ENCODE measurements at regions not wholly inside any gene's neighbourhood (a gene's known extent, or its start where the extent isn't known, plus 50 kb on each side); places are given as distances from the start of the nearest gene placed in this dataset.

GRCh38 chr12:4137015-4137414 is 136.5 kb upstream of the CCND2 start:
- peaks cover 16 to 29% (median 18%) of the 10 kb centered on the region in 3 donors for H3K4me1 Mint-ChIP-seq
- no peaks in the 10 kb centered on the region for H3K36me3 ChIP-seq (ENCODE audit: insufficient read depth, low read length)
- H3K27ac ChIP-seq (ENCODE audit: low read depth, low read length) = no peak overlapping the region
- no peaks in the 10 kb centered on the region for H3K9me3 ChIP-seq (ENCODE audit: low read length)
- H3K4me3 Mint-ChIP-seq = no peak overlapping the region
- H3K4me3 ChIP-seq (ENCODE audit: low read length) = no peak overlapping the region
- peaks cover 0 to 7% (median 2%) of the 10 kb centered on the region in 3 donors for H3K36me3 Mint-ChIP-seq
- no peaks in the 10 kb centered on the region for H3K27me3 Mint-ChIP-seq
- H3K27me3 ChIP-seq (ENCODE audit: insufficient read depth, low read length, poor library complexity, severe bottlenecking) = no peaks in the 10 kb centered on the region
- no peak overlapping the region for H3K27ac Mint-ChIP-seq
- ChIA-PET POLR2A (interaction anchor here (0.6 kb wide), 1 partner anchor 139 kb away, joined by 3 read pairs; no protein-coding TSS in a partner anchor), CTCF (interaction anchor here (1.5 kb wide), 2 partner anchors 11 to 139 kb away, joined by 3 to 4 read pairs; no protein-coding TSS in a partner anchor)
- peaks cover 0 to 2% (median 1%) of the 10 kb centered on the region in 5 donors for H3K9me3 Mint-ChIP-seq
- H3K4me1 ChIP-seq (ENCODE audit: insufficient read depth, low read length) = peaks cover 10% of the 10 kb centered on the region
- no peak for DNase-seq

- ChIA-PET POLR2A (interaction anchor here (0.5 kb wide), 1 partner anchor 28 kb away, joined by 4 read pairs; no protein-coding TSS in a partner anchor), CTCF (no interaction called here)
- DNase-seq = no peak
- no peak overlapping the region for H3K27ac ChIP-seq (ENCODE audit: low read depth, low read length)
- H3K36me3 Mint-ChIP-seq = peaks cover 0 to 12% (median 2%) of the 10 kb centered on the region in 3 donors
- H3K4me1 ChIP-seq (ENCODE audit: insufficient read depth, low read length) = peaks cover 7% of the 10 kb centered on the region
- peaks cover 0 to 10% (median 5%) of the 10 kb centered on the region in 5 donors for H3K9me3 Mint-ChIP-seq
- H3K27me3 ChIP-seq (ENCODE audit: insufficient read depth, low read length, poor library complexity, severe bottlenecking) = no peaks in the 10 kb centered on the region
- no peaks in the 10 kb centered on the region for H3K27me3 Mint-ChIP-seq
- H3K27ac Mint-ChIP-seq = peak overlapping the region in 2 of 8 donors; percentile 56
- no peak overlapping the region for H3K4me3 ChIP-seq (ENCODE audit: low read length)
- H3K4me3 Mint-ChIP-seq = no peak overlapping the region
- no peaks in the 10 kb centered on the region for H3K36me3 ChIP-seq (ENCODE audit: insufficient read depth, low read length)
- H3K4me1 Mint-ChIP-seq = peaks cover 12 to 24% (median 12%) of the 10 kb centered on the region in 3 donors
- H3K9me3 ChIP-seq (ENCODE audit: low read length) = no peaks in the 10 kb centered on the region
Observed at GRCh38 chr12:4135919-4136605, 137.5 kb upstream of the CCND2 start.

GRCh38 chr12:4134448-4135263 is 138.9 kb upstream of the CCND2 start:
- DNase-seq = no peak
- H3K36me3 Mint-ChIP-seq = peaks cover 0 to 18% (median 2%) of the 10 kb centered on the region in 3 donors
- ChIA-PET CTCF (interaction anchor here (1.0 to 1.4 kb wide), 2 partner anchors 9 to 134 kb away, joined by 3 to 4 read pairs; no protein-coding TSS in a partner anchor), POLR2A (no interaction called here)
- no peaks in the 10 kb centered on the region for H3K27me3 ChIP-seq (ENCODE audit: insufficient read depth, low read length, poor library complexity, severe bottlenecking)
- H3K4me1 ChIP-seq (ENCODE audit: insufficient read depth, low read length) = peaks cover 7% of the 10 kb centered on the region
- H3K27me3 Mint-ChIP-seq = no peaks in the 10 kb centered on the region
- peaks cover 12 to 19% (median 12%) of the 10 kb centered on the region in 3 donors for H3K4me1 Mint-ChIP-seq
- H3K27ac ChIP-seq (ENCODE audit: low read depth, low read length) = no peak overlapping the region
- H3K27ac Mint-ChIP-seq = no peak overlapping the region
- no peak overlapping the region for H3K4me3 Mint-ChIP-seq
- H3K9me3 ChIP-seq (ENCODE audit: low read length) = no peaks in the 10 kb centered on the region
- no peak overlapping the region for H3K4me3 ChIP-seq (ENCODE audit: low read length)
- H3K36me3 ChIP-seq (ENCODE audit: insufficient read depth, low read length) = no peaks in the 10 kb centered on the region
- peaks cover 0 to 11% (median 5%) of the 10 kb centered on the region in 5 donors for H3K9me3 Mint-ChIP-seq

DNA sequence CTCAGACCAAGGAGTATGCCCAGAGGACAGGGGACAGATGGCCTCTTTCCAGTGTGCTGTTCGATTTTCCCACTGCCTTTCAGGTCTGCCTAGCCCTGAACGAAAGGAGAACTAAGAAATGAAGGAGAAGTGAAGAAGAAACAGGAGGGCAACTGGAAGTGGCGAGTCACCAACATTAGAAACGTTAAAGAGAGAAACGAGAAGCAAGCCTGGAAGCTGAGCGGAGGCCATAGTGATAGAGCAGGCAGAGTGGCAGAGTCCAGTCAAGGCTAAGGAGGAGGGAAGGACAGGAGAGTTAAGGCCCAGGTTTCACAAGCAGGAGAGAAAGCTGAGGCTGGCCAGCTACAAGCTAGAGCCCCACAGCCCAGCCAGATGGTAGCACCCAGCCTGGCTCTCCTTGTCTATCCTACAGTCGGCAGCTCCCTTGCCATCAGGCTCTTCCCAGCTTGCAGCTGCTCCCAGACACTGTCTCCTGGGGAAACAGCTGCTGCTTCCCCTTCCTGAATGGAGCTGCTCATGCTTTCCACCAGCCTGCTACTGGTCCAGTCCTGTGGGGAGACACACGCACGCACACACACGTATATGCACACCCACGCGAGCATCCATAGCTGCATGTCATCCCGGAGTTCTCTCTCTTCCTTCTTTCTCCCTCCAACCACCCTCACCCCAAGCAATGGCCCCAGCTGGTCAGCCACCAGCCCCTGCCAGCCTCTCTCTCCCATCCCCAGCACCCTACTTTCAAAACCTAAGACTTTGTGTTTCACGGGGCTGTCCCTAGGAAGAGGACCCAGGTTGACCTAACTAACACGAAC is 139.7 kb upstream of the CCND2 start:
- CTCF ChIA-PET = interaction anchor here (1.4 kb wide), 1 partner anchor 10 kb away, joined by 3 read pairs; no protein-coding TSS in a partner anchor
- POLR2A ChIA-PET = interaction anchor here (0.5 kb wide), 1 partner anchor 11 kb away, joined by 4 read pairs; no protein-coding TSS in a partner anchor
- Mint-ChIP-seq H3K4me1 (peaks cover 9 to 12% (median 12%) of the 10 kb centered on the region in 3 donors), H3K27me3 (no peaks in the 10 kb centered on the region), H3K27ac (no peak overlapping the region), H3K4me3 (no peak overlapping the region), H3K9me3 (peaks cover 0 to 11% (median 5%) of the 10 kb centered on the region in 5 donors), H3K36me3 (peaks cover 0 to 18% (median 2%) of the 10 kb centered on the region in 3 donors)
- Histone ChIP-seq H3K27ac (ENCODE audit: low read depth, low read length) (no peak overlapping the region), H3K27me3 (ENCODE audit: insufficient read depth, low read length, poor library complexity, severe bottlenecking) (no peaks in the 10 kb centered on the region), H3K4me3 (ENCODE audit: low read length) (no peak overlapping the region), H3K9me3 (ENCODE audit: low read length) (no peaks in the 10 kb centered on the region), H3K36me3 (ENCODE audit: insufficient read depth, low read length) (no peaks in the 10 kb centered on the region), H3K4me1 (ENCODE audit: insufficient read depth, low read length) (peaks cover 7% of the 10 kb centered on the region)
- DNase-seq = no peak

DNA sequence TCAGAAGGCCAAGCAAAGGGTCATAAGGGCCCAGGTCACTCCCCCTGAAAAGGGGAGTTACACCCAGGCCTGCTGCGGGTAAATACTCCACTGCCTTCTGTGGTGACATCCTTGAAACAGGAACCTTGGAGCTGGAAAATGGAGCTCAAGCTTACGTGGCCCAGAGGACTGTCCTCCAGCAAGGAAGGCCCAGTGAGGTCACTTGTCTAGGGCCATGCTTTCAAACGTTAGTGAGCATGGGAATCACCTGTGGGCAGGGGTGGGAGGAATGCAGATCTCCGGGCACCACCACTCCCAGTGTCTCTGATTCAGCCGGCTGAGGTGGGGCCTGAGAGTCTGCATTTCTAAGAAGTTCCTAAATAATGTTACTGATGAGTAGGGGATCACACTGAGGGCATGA is 140.5 kb upstream of the CCND2 start:
- peaks cover 0 to 18% (median 2%) of the 10 kb centered on the region in 3 donors for H3K36me3 Mint-ChIP-seq
- no peaks in the 10 kb centered on the region for H3K27me3 Mint-ChIP-seq
- peaks cover 0 to 11% (median 5%) of the 10 kb centered on the region in 5 donors for H3K9me3 Mint-ChIP-seq
- peaks cover 9 to 12% (median 12%) of the 10 kb centered on the region in 3 donors for H3K4me1 Mint-ChIP-seq
- POLR2A ChIA-PET = no interaction called here
- no peak for DNase-seq
- no peak overlapping the region for H3K27ac Mint-ChIP-seq
- Histone ChIP-seq H3K9me3 (ENCODE audit: low read length) (no peaks in the 10 kb centered on the region), H3K27ac (ENCODE audit: low read depth, low read length) (no peak overlapping the region), H3K36me3 (ENCODE audit: insufficient read depth, low read length) (no peaks in the 10 kb centered on the region), H3K4me1 (ENCODE audit: insufficient read depth, low read length) (peaks cover 7% of the 10 kb centered on the region), H3K4me3 (ENCODE audit: low read length) (no peak overlapping the region), H3K27me3 (ENCODE audit: insufficient read depth, low read length, poor library complexity, severe bottlenecking) (no peaks in the 10 kb centered on the region)
- no peak overlapping the region for H3K4me3 Mint-ChIP-seq
- CTCF ChIA-PET = no interaction called here

GRCh38 chr12:4121506-4122020 is 152.0 kb upstream of the CCND2 start:
- POLR2A ChIA-PET = no interaction called here
- CTCF ChIA-PET = no interaction called here
- peak overlapping the region in 1 of 7 donors; percentile 67 for H3K4me3 Mint-ChIP-seq

DNA sequence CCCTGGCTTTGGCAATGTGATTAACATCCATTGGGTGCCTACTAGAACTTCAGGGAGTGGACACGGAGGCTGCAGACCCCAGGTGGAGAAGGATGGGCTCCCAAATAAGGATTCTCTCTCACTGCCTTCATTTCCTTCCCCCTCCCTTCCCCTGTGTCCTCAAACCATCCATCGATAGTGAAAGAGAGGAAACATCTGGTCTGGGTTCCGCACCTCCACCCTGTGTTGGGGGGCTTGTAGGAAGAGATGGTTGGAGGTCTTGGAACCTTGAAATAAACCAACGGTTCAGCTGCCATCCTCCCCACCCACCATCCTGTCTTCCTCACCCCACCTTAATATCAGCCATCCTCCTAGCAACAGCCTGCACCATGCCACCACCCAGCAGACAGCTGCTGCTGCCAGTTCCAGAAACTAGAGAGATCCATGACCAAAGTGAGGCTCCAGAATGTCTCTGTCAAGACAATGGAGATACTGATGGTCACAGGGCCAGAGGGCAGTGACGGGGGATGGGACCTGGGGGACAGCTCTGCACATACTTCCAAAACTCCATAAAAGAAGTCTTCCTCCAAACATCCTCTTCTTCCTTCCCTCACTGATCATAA is 153.1 kb upstream of the CCND2 start:
- Mint-ChIP-seq H3K27me3 (peaks cover 4 to 5% of the 10 kb centered on the region in 2 donors), H3K9me3 (no peaks in the 10 kb centered on the region), H3K4me1 (peaks cover 24 to 38% (median 33%) of the 10 kb centered on the region in 3 donors), H3K4me3 (peak overlapping the region in 1 of 7 donors; percentile 0), H3K36me3 (no peaks in the 10 kb centered on the region), H3K27ac (peak overlapping the region in 1 of 8 donors; percentile 1)
- H3K4me1 ChIP-seq (ENCODE audit: insufficient read depth, low read length) = peaks cover 29% of the 10 kb centered on the region
- H3K27me3 ChIP-seq (ENCODE audit: insufficient read depth, low read length, poor library complexity, severe bottlenecking) = no peaks in the 10 kb centered on the region
- no peaks in the 10 kb centered on the region for H3K36me3 ChIP-seq (ENCODE audit: insufficient read depth, low read length)
- no peak for DNase-seq
- H3K9me3 ChIP-seq (ENCODE audit: low read length) = no peaks in the 10 kb centered on the region
- ChIA-PET POLR2A (interaction anchor here (0.6 kb wide), 1 partner anchor 10 kb away, joined by 4 read pairs; no protein-coding TSS in a partner anchor), CTCF (interaction anchor here (2.1 kb wide), 1 partner anchor 157 kb away, joined by 7 read pairs; no protein-coding TSS in a partner anchor)
- H3K27ac ChIP-seq (ENCODE audit: low read depth, low read length) = no peak overlapping the region
- H3K4me3 ChIP-seq (ENCODE audit: low read length) = no peak overlapping the region

More at GRCh38 chr12:4121506-4122020, 152.0 kb upstream of the CCND2 start:
- no peaks in the 10 kb centered on the region for H3K36me3 ChIP-seq (ENCODE audit: insufficient read depth, low read length)
- Mint-ChIP-seq H3K9me3 (no peaks in the 10 kb centered on the region), H3K27ac (no peak overlapping the region), H3K36me3 (no peaks in the 10 kb centered on the region), H3K4me1 (peaks cover 20 to 33% (median 28%) of the 10 kb centered on the region in 3 donors), H3K27me3 (peaks cover 0 to 2% of the 10 kb centered on the region in 2 donors)
- no peak for DNase-seq
- peaks cover 24% of the 10 kb centered on the region for H3K4me1 ChIP-seq (ENCODE audit: insufficient read depth, low read length)
- H3K27ac ChIP-seq (ENCODE audit: low read depth, low read length) = no peak overlapping the region
- H3K27me3 ChIP-seq (ENCODE audit: insufficient read depth, low read length, poor library complexity, severe bottlenecking) = no peaks in the 10 kb centered on the region
- H3K9me3 ChIP-seq (ENCODE audit: low read length) = no peaks in the 10 kb centered on the region
- H3K4me3 ChIP-seq (ENCODE audit: low read length) = no peak overlapping the region

All from CD8-positive, alpha-beta memory T cell (primary cell).